DOHH2 (cell line): ENCODE measurements at regions not wholly inside any gene's neighbourhood (a gene's known extent, or its start where the extent isn't known, plus 50 kb on each side); places are given as distances from the start of the nearest gene placed in this dataset.

Experiments used
- EZH2phosphoT487 ChIP-seq: fragments of 200-600 bp; sonication (generic); IDR thresholded peaks from 2 replicates; pipeline ENCODE4 v1.6.1; 2017; ENCODE audit warnings: borderline replicate concordance, mild to moderate bottlenecking, antibody characterized with exemption, low read length, moderate library complexity, mixed read lengths
- TF ChIP-seq, protein P1 (sequence below): fragments of 200-600 bp; sonication (generic); IDR thresholded peaks from one replicate; pipeline ENCODE4 v1.5.1; 2014; ENCODE audit warnings: antibody characterized with exemption, mild to moderate bottlenecking, low read depth, low read length; ENCODE audit not compliant: poor library complexity, severe bottlenecking

DNA sequence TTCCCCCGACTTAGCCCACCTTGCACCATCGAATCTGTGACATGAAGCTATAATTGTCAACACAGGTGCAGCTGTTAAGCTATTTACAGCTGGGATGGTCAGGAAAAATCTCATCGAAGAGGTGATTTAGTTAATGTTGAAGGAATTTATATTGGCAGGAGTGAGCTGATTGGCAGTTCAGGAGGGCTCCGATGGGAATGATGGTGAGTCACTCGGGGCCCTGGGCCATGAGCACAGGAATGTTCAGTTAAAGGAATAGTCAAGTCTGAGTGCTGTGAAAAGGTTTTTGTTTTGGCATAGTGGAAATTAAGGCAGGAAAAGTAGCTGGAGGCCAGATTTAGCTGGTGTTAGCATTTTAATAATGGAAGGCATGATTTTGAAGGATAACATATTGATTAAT is 95.7 kb downstream of the OXSM start:
- TF ChIP-seq, protein P1, sequence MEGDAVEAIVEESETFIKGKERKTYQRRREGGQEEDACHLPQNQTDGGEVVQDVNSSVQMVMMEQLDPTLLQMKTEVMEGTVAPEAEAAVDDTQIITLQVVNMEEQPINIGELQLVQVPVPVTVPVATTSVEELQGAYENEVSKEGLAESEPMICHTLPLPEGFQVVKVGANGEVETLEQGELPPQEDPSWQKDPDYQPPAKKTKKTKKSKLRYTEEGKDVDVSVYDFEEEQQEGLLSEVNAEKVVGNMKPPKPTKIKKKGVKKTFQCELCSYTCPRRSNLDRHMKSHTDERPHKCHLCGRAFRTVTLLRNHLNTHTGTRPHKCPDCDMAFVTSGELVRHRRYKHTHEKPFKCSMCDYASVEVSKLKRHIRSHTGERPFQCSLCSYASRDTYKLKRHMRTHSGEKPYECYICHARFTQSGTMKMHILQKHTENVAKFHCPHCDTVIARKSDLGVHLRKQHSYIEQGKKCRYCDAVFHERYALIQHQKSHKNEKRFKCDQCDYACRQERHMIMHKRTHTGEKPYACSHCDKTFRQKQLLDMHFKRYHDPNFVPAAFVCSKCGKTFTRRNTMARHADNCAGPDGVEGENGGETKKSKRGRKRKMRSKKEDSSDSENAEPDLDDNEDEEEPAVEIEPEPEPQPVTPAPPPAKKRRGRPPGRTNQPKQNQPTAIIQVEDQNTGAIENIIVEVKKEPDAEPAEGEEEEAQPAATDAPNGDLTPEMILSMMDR = no peak
- no peak for TF ChIP-seq EZH2phosphoT487
